ENCODE measurements at regions not wholly inside any gene's neighbourhood (a gene's known extent, or its start where the extent isn't known, plus 50 kb on each side); places are given as distances from the start of the nearest gene placed in this dataset.

DNA sequence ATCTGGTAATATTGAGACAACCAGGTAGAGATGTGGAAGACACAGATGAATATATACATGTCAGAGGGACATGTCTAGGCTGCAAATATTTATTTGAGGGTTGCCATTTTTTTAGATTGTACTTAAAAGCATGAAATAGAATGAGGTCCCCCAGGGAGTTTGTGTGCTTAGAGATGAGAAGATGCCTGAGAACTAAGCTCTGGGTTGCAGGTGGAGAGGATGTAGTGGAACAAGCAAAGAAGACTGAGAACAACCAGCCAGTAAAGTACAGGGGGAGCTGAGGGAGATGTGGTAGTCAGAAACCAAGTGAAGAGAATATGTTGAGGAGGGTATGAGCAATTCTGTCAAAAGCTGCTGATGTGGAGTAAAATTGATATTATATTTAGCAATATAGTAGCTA, 95.6 kb upstream of the UNC5C start:
- no peak for DNase-seq (ENCODE audit: extremely low spot score, unreplicated experiment)
- no peaks in the 10 kb centered on the region for H3K9me3 Mint-ChIP-seq (ENCODE audit: unreplicated experiment)
- H3K4me3 Mint-ChIP-seq (ENCODE audit: unreplicated experiment) = no peak overlapping the region
- no peaks in the 10 kb centered on the region for H3K36me3 Mint-ChIP-seq (ENCODE audit: unreplicated experiment)
- H3K4me1 Mint-ChIP-seq (ENCODE audit: unreplicated experiment) = no peaks in the 10 kb centered on the region
- TF ChIP-seq, protein P1, sequence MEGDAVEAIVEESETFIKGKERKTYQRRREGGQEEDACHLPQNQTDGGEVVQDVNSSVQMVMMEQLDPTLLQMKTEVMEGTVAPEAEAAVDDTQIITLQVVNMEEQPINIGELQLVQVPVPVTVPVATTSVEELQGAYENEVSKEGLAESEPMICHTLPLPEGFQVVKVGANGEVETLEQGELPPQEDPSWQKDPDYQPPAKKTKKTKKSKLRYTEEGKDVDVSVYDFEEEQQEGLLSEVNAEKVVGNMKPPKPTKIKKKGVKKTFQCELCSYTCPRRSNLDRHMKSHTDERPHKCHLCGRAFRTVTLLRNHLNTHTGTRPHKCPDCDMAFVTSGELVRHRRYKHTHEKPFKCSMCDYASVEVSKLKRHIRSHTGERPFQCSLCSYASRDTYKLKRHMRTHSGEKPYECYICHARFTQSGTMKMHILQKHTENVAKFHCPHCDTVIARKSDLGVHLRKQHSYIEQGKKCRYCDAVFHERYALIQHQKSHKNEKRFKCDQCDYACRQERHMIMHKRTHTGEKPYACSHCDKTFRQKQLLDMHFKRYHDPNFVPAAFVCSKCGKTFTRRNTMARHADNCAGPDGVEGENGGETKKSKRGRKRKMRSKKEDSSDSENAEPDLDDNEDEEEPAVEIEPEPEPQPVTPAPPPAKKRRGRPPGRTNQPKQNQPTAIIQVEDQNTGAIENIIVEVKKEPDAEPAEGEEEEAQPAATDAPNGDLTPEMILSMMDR (IDR thresholded peaks at IDR 0.05) = no peak
- H3K27ac Mint-ChIP-seq (ENCODE audit: unreplicated experiment) = no peak overlapping the region
- no peaks in the 10 kb centered on the region for H3K27me3 Mint-ChIP-seq (ENCODE audit: unreplicated experiment)

GRCh38 chr4:95643627-95644026, 94.9 kb upstream of the UNC5C start:
- Mint-ChIP-seq H3K36me3 (ENCODE audit: unreplicated experiment) (no peaks in the 10 kb centered on the region), H3K9me3 (ENCODE audit: unreplicated experiment) (no peaks in the 10 kb centered on the region), H3K27ac (ENCODE audit: unreplicated experiment) (no peak overlapping the region), H3K4me3 (ENCODE audit: unreplicated experiment) (no peak overlapping the region), H3K27me3 (ENCODE audit: unreplicated experiment) (no peaks in the 10 kb centered on the region), H3K4me1 (ENCODE audit: unreplicated experiment) (peaks cover 4% of the 10 kb centered on the region)
- no peak for DNase-seq (ENCODE audit: extremely low spot score, unreplicated experiment)
- TF ChIP-seq, protein P1 (IDR thresholded peaks at IDR 0.05) = no peak

DNA sequence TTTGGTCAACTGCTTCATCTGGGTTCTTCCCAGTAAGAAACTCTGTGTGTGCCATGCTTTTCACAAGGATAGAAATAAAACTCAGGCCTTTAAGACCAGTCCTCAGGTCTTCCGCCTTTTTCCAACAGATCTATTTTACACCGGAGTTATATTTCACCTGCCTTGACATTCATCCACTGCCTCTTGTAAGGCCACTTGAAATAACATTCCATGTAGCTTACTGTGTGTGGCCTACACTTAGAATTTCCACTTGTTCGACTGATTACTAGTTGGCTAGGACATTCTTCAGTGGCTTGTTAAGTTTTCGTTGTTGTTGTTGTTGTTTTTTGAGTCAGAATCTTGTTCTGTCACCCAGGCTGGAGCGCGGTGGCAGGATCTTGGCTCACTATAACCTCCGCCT, 92.8 kb upstream of the UNC5C start:
- no peaks in the 10 kb centered on the region for H3K27me3 Mint-ChIP-seq (ENCODE audit: unreplicated experiment)
- H3K36me3 Mint-ChIP-seq (ENCODE audit: unreplicated experiment) = no peaks in the 10 kb centered on the region
- peaks cover 4% of the 10 kb centered on the region for H3K4me1 Mint-ChIP-seq (ENCODE audit: unreplicated experiment)
- no peak for DNase-seq (ENCODE audit: extremely low spot score, unreplicated experiment)
- H3K9me3 Mint-ChIP-seq (ENCODE audit: unreplicated experiment) = no peaks in the 10 kb centered on the region
- TF ChIP-seq, protein P1 (IDR thresholded peaks at IDR 0.05) = no peak
- H3K4me3 Mint-ChIP-seq (ENCODE audit: unreplicated experiment) = no peak overlapping the region
- H3K27ac Mint-ChIP-seq (ENCODE audit: unreplicated experiment) = no peak overlapping the region

GRCh38 chr4:95640311-95640710, 91.5 kb upstream of the UNC5C start:
- Mint-ChIP-seq H3K4me3 (ENCODE audit: unreplicated experiment) (no peak overlapping the region), H3K27ac (ENCODE audit: unreplicated experiment) (no peak overlapping the region), H3K27me3 (ENCODE audit: unreplicated experiment) (no peaks in the 10 kb centered on the region), H3K36me3 (ENCODE audit: unreplicated experiment) (no peaks in the 10 kb centered on the region), H3K4me1 (ENCODE audit: unreplicated experiment) (peaks cover 4% of the 10 kb centered on the region), H3K9me3 (ENCODE audit: unreplicated experiment) (no peaks in the 10 kb centered on the region)
- TF ChIP-seq, protein P1 (IDR thresholded peaks at IDR 0.05) = no peak
- no peak for DNase-seq (ENCODE audit: extremely low spot score, unreplicated experiment)

DNA sequence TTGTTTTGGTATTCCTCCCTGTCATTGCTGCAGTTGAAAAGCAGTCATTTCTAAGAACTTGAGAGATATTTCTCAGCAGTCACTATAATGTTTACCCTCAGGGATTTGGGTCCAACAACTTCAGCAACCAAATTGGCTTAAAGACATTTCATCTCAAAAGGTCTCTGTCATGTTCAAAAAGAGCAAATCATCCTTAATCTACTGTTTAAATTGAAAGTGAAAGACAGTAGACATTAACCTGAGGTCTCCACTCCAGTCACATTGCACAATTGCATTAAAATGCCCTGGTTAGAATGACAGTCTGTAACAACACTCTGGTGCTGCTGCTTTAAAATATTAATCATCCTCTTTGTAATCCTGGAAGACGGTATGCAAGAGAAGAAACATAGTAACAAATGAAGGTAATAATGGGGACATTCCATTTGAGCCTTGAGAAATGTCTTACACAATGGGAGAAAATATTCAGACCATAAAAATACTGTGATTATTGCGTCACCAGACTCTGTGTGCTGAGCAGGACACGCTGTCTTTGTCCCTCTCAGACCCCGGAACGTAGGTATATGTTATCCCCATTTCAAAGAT, 90.2 kb upstream of the UNC5C start:
- DNase-seq (ENCODE audit: extremely low spot score, unreplicated experiment) = no peak

More for the DNA sequence above, 90.2 kb upstream of the UNC5C start:
- H3K4me1 Mint-ChIP-seq (ENCODE audit: unreplicated experiment) = peaks cover 4% of the 10 kb centered on the region
- TF ChIP-seq, protein P1 (IDR thresholded peaks at IDR 0.05) = no peak
- no peaks in the 10 kb centered on the region for H3K36me3 Mint-ChIP-seq (ENCODE audit: unreplicated experiment)
- no peaks in the 10 kb centered on the region for H3K9me3 Mint-ChIP-seq (ENCODE audit: unreplicated experiment)
- no peaks in the 10 kb centered on the region for H3K27me3 Mint-ChIP-seq (ENCODE audit: unreplicated experiment)
- no peak overlapping the region for H3K4me3 Mint-ChIP-seq (ENCODE audit: unreplicated experiment)
- no peak overlapping the region for H3K27ac Mint-ChIP-seq (ENCODE audit: unreplicated experiment)
